Tibial nerve (tissue), 4 donors: ENCODE measurements at regions not wholly inside any gene's neighbourhood (a gene's known extent, or its start where the extent isn't known, plus 50 kb on each side); places are given as distances from the start of the nearest gene placed in this dataset.

ENCODE experiments used
- EP300 ChIP-seq, 2 donors: sonication (generic); formaldehyde crosslinking; IDR thresholded peaks; one replicate each; pipeline ENCODE4 v1.6.1; 2017; ENCODE audit warnings: antibody characterized with exemption in 2 of 2, mild to moderate bottlenecking in 1 of 2
- TF ChIP-seq, protein P1 (sequence below), 5 experiments: fragments of 200-600 bp in 3 of 5; fragments of 450-650 bp in 2 of 5; sonication (generic) in 3 of 5; IDR thresholded peaks; one replicate each; pipeline ENCODE4 v1.5.1; 2016 to 2019; ENCODE audit warnings: antibody characterized with exemption in 5 of 5, mild to moderate bottlenecking in 3 of 5, moderate library complexity in 2 of 5

DNA sequence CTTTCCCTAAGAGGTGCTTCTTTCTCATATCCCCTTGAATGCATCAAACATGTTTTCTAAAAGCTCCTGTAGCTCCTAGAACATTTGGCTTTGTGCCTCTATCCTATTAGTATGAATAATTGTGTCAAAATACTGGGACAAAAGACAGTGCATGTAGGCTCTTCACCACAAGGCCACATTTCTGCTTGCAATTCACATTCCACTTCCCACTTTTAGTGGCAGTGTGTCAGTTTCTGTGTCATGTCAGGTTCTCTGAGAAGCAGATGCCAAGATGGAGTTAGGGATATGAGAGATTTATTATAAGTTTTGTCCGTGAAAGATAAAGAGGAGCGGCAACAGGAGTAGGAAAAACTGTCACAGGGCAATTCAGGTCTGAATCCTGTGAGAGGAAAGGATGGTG is 61.3 kb upstream of the GPRIN3 start:
- no peak for TF ChIP-seq EP300 (IDR thresholded peaks at IDR 0.05)
- TF ChIP-seq, protein P1, sequence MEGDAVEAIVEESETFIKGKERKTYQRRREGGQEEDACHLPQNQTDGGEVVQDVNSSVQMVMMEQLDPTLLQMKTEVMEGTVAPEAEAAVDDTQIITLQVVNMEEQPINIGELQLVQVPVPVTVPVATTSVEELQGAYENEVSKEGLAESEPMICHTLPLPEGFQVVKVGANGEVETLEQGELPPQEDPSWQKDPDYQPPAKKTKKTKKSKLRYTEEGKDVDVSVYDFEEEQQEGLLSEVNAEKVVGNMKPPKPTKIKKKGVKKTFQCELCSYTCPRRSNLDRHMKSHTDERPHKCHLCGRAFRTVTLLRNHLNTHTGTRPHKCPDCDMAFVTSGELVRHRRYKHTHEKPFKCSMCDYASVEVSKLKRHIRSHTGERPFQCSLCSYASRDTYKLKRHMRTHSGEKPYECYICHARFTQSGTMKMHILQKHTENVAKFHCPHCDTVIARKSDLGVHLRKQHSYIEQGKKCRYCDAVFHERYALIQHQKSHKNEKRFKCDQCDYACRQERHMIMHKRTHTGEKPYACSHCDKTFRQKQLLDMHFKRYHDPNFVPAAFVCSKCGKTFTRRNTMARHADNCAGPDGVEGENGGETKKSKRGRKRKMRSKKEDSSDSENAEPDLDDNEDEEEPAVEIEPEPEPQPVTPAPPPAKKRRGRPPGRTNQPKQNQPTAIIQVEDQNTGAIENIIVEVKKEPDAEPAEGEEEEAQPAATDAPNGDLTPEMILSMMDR (IDR thresholded peaks at IDR 0.05) = no peak
